GM23338 (cell line): ENCODE measurements at regions not wholly inside any gene's neighbourhood (a gene's known extent, or its start where the extent isn't known, plus 50 kb on each side); places are given as distances from the start of the nearest gene placed in this dataset.

ENCODE experiments used
- ATAC-seq: fragments of 200-7000 bp; cut with Tn5 transposase; 3 replicates; pipeline ENCODE4 v1.9.1; 2020
- DNase-seq: peaks from one replicate; pipeline ENCODE4 v3.0.0-alpha.2; 2015; ENCODE audit warnings: low spot score
- H2AFZ ChIP-seq: fragments of 200-600 bp; sonication (generic); 2 replicates; pipeline ENCODE4 v1.8.0; 2016; ENCODE audit warnings: antibody characterized with exemption, mild to moderate bottlenecking, moderate library complexity
- H3F3A ChIP-seq: fragments of 200-600 bp; sonication (generic); replicated peaks from 2 replicates; pipeline ENCODE4 v1.8.0; 2017; ENCODE audit warnings: antibody characterized with exemption, mixed run types, low read depth
- H3K27ac ChIP-seq: fragments of 200-600 bp; sonication (generic); 2 replicates; pipeline ENCODE4 v1.6.1; 2016; ENCODE audit warnings: low read depth
- H3K27me3 ChIP-seq: fragments of 200-600 bp; sonication (generic); 2 replicates; pipeline ENCODE4 v1.8.0; 2016; ENCODE audit warnings: mild to moderate bottlenecking, mixed run types, moderate library complexity; ENCODE audit not compliant: insufficient read depth
- H3K36me3 ChIP-seq: fragments of 200-600 bp; sonication (generic); 2 replicates; pipeline ENCODE4 v1.8.0; 2016; ENCODE audit warnings: mild to moderate bottlenecking; ENCODE audit not compliant: insufficient read depth
- H3K4me1 ChIP-seq: fragments of 200-600 bp; sonication (generic); 2 replicates; pipeline ENCODE4 v1.8.0; 2016; ENCODE audit warnings: mild to moderate bottlenecking, moderate library complexity; ENCODE audit not compliant: insufficient read depth
- H3K4me2 ChIP-seq: fragments of 200-600 bp; sonication (generic); 2 replicates; pipeline ENCODE4 v1.7.1; 2017; ENCODE audit warnings: mixed run types
- H3K4me3 ChIP-seq: fragments of 200-600 bp; sonication (generic); 2 replicates; pipeline ENCODE4 v1.6.1; 2016; ENCODE audit warnings: mixed run types
- H3K79me2 ChIP-seq: fragments of 200-600 bp; sonication (generic); replicated peaks from 2 replicates; pipeline ENCODE4 v1.8.0; 2017; ENCODE audit warnings: mild to moderate bottlenecking; ENCODE audit not compliant: insufficient read depth
- H3K9me2 ChIP-seq: fragments of 200-600 bp; sonication (generic); 2 replicates; pipeline ENCODE4 v1.8.0; 2017; ENCODE audit not compliant: insufficient read depth
- H4K20me1 ChIP-seq: fragments of 200-600 bp; sonication (generic); replicated peaks from 2 replicates; pipeline ENCODE4 v1.8.0; 2017; ENCODE audit warnings: mild to moderate bottlenecking; ENCODE audit not compliant: insufficient read depth
- H3K27ac Mint-ChIP-seq: 2 replicates; pipeline ENCODE4 v1.8.0; 2020; ENCODE audit warnings: inconsistent platforms, mild to moderate bottlenecking, moderate library complexity, mixed read lengths
- H3K27me3 Mint-ChIP-seq: 3 replicates; pipeline ENCODE4 v1.8.0; 2022; ENCODE audit warnings: low read depth, mild to moderate bottlenecking, moderate library complexity, mixed read lengths, inconsistent platforms; ENCODE audit not compliant: insufficient read depth, poor library complexity
- H3K36me3 Mint-ChIP-seq: 3 replicates; pipeline ENCODE4 v1.8.0; 2021; ENCODE audit warnings: low read depth, mild to moderate bottlenecking, inconsistent platforms, moderate library complexity, mixed read lengths
- H3K4me1 Mint-ChIP-seq: 3 replicates; pipeline ENCODE4 v1.8.0; 2020; ENCODE audit warnings: mild to moderate bottlenecking, inconsistent platforms, mixed read lengths
- H3K4me3 Mint-ChIP-seq: 3 replicates; pipeline ENCODE4 v1.8.0; 2021; ENCODE audit warnings: moderate library complexity, mild to moderate bottlenecking, inconsistent platforms, mixed read lengths
- H3K9me3 Mint-ChIP-seq: 3 replicates; pipeline ENCODE4 v1.8.0; 2020; ENCODE audit warnings: moderate library complexity, mild to moderate bottlenecking, inconsistent platforms, mixed read lengths
- EZH2 ChIP-seq: fragments of 200-600 bp; sonication (generic); IDR thresholded peaks from one replicate; pipeline ENCODE4 v1.8.0; 2017; ENCODE audit warnings: antibody characterized with exemption, mild to moderate bottlenecking, low read depth; ENCODE audit not compliant: unreplicated experiment
- EZH2phosphoT487 ChIP-seq: fragments of 200-600 bp; sonication (generic); IDR thresholded peaks from one replicate; pipeline ENCODE4 v1.8.1; 2018; ENCODE audit warnings: antibody characterized with exemption; ENCODE audit not compliant: unreplicated experiment
- JUNB ChIP-seq: IDR thresholded peaks from one replicate; pipeline ENCODE4 v1.6.1; 2016; ENCODE audit warnings: antibody characterized with exemption; ENCODE audit not compliant: unreplicated experiment
- NANOG ChIP-seq: IDR thresholded peaks from 2 replicates; pipeline ENCODE4 v1.6.1; 2016; ENCODE audit warnings: antibody characterized with exemption, borderline replicate concordance
- POLR2AphosphoS5 ChIP-seq: IDR thresholded peaks from 2 replicates; pipeline ENCODE4 v1.6.1; 2016; ENCODE audit warnings: antibody characterized with exemption, low read depth
- REST ChIP-seq: IDR thresholded peaks from one replicate; pipeline ENCODE4 v1.6.1; 2018; ENCODE audit warnings: antibody characterized with exemption; ENCODE audit not compliant: unreplicated experiment
- STAT1 ChIP-seq: IDR thresholded peaks from one replicate; pipeline ENCODE4 v1.6.1; 2016; ENCODE audit warnings: antibody characterized with exemption; ENCODE audit not compliant: unreplicated experiment
- ZNF114 ChIP-seq: fragments of 250-450 bp; sonication (Bioruptor Pico); IDR thresholded peaks from 2 replicates; pipeline ENCODE4 v1.5.0; 2020; ENCODE audit warnings: mild to moderate bottlenecking, moderate library complexity
- ZNF331 ChIP-seq: fragments of 250-450 bp; sonication (Bioruptor Pico); IDR thresholded peaks from 2 replicates; pipeline ENCODE4 v1.5.0; 2020; ENCODE audit warnings: low read depth, mild to moderate bottlenecking, moderate library complexity
- TF ChIP-seq, protein P1 (sequence below), 2 experiments: fragments of 200-600 bp in 1 of 2; sonication (generic) in 1 of 2; conservative IDR thresholded peaks; 2 replicates each; pipeline versions ENCODE4 v1.5.1 to v1.6.1; 2016 to 2017; ENCODE audit warnings: antibody characterized with exemption in 2 of 2, low read depth in 2 of 2, mild to moderate bottlenecking in 2 of 2, moderate library complexity in 1 of 2
- TF ChIP-seq, protein P2 (sequence below): IDR thresholded peaks from 2 replicates; pipeline ENCODE4 v1.6.1; 2016; ENCODE audit warnings: antibody characterized with exemption

DNA sequence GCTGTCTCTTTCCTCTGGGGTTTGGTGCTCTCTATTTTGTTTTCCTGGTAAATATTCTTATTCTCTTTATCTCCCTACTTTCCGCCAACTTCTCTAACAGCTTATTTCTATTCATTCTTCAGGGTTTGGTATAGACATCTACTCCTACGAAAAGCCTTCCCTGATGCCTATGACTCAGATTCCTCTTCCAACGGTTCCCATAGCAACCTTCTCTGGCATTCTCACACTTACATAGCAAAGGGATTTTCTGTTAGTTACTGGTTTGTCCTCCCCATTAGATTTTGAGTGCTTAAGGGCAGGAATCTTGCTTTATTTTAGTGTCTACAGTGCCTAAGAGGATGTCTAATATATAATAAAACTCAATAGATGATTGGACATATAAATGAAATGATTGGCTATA is 407.6 kb upstream of the DEPDC1 start:
- TF ChIP-seq STAT1 (no peak), ZNF331 (no peak), EZH2phosphoT487 (no peak), NANOG (no peak)
- H3K9me3 Mint-ChIP-seq, result peaks cover 2% of the 10 kb centered on the region; the same call in 2 of the 3 replicates
- H2AFZ ChIP-seq, result no peak overlapping the region
- no peaks in the 10 kb centered on the region for H3K9me2 ChIP-seq
- H3K4me3 Mint-ChIP-seq, result no peak overlapping the region
- no peaks in the 10 kb centered on the region for H3F3A ChIP-seq
- H3K4me2 ChIP-seq, result no peak overlapping the region
- no peak overlapping the region for H3K27ac ChIP-seq
- H3K27me3 Mint-ChIP-seq, result no peaks in the 10 kb centered on the region
- no peak overlapping the region for H3K4me3 ChIP-seq
- H3K79me2 ChIP-seq, result no peaks in the 10 kb centered on the region
- no peak overlapping the region for H3K27ac Mint-ChIP-seq
- DNase-seq, result peak; percentile 69
- no peaks in the 10 kb centered on the region for H4K20me1 ChIP-seq
- peaks cover 2% of the 10 kb centered on the region; the same call in 1 of the 3 replicates for H3K36me3 Mint-ChIP-seq
- no peak; the same call in 2 of the 3 replicates for ATAC-seq
- H3K36me3 ChIP-seq, result no peaks in the 10 kb centered on the region
- H3K4me1 Mint-ChIP-seq, result peaks cover 4% of the 10 kb centered on the region; the same call in 2 of the 3 replicates
- H3K4me1 ChIP-seq, result no peaks in the 10 kb centered on the region
- H3K27me3 ChIP-seq, result no peaks in the 10 kb centered on the region

DNA sequence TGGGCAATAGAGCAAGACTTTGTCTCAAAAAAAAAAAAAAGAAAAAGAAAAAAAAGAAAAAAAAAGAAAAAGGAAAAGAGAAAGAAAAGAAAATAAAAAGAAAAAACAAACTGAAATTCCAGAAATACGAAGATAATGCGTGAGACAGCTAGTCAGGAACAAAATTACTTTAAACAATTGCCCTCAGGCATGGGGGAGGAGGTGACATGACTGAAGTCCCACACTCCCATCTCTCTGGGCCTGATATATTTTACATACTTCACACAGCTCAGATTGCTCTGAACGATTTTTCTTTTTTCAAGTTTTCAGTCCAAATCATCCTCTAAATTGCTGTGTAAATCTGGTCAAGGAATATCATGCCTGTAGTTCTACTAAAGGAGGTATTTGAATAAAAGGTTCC is 409.5 kb upstream of the DEPDC1 start:
- Histone ChIP-seq H3K4me1 (no peaks in the 10 kb centered on the region), H4K20me1 (no peaks in the 10 kb centered on the region), H3K79me2 (no peaks in the 10 kb centered on the region), H3K36me3 (no peaks in the 10 kb centered on the region), H3F3A (no peaks in the 10 kb centered on the region), H3K4me2 (no peak overlapping the region), H3K27ac (no peak overlapping the region), H3K27me3 (no peaks in the 10 kb centered on the region), H3K4me3 (no peak overlapping the region), H3K9me2 (no peaks in the 10 kb centered on the region), H2AFZ (no peak overlapping the region)
- peaks cover 7% of the 10 kb centered on the region; the same call in 2 of the 3 replicates for H3K36me3 Mint-ChIP-seq
- no peak for DNase-seq
- H3K4me3 Mint-ChIP-seq, result no peak overlapping the region
- H3K4me1 Mint-ChIP-seq, result peaks cover 4% of the 10 kb centered on the region; the same call in 2 of the 3 replicates
- TF ChIP-seq, protein P1, sequence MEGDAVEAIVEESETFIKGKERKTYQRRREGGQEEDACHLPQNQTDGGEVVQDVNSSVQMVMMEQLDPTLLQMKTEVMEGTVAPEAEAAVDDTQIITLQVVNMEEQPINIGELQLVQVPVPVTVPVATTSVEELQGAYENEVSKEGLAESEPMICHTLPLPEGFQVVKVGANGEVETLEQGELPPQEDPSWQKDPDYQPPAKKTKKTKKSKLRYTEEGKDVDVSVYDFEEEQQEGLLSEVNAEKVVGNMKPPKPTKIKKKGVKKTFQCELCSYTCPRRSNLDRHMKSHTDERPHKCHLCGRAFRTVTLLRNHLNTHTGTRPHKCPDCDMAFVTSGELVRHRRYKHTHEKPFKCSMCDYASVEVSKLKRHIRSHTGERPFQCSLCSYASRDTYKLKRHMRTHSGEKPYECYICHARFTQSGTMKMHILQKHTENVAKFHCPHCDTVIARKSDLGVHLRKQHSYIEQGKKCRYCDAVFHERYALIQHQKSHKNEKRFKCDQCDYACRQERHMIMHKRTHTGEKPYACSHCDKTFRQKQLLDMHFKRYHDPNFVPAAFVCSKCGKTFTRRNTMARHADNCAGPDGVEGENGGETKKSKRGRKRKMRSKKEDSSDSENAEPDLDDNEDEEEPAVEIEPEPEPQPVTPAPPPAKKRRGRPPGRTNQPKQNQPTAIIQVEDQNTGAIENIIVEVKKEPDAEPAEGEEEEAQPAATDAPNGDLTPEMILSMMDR (conservative IDR thresholded peaks at IDR 0.05; ENCODE audit: low read depth in 2 of 2), result no peak
- TF ChIP-seq EZH2 (no peak), ZNF114 (CRISPR knock-in tag) (no peak), JUNB (no peak), NANOG (no peak), POLR2AphosphoS5 (no peak), ZNF331 (no peak), REST (no peak), STAT1 (no peak)
- TF ChIP-seq, protein P2, sequence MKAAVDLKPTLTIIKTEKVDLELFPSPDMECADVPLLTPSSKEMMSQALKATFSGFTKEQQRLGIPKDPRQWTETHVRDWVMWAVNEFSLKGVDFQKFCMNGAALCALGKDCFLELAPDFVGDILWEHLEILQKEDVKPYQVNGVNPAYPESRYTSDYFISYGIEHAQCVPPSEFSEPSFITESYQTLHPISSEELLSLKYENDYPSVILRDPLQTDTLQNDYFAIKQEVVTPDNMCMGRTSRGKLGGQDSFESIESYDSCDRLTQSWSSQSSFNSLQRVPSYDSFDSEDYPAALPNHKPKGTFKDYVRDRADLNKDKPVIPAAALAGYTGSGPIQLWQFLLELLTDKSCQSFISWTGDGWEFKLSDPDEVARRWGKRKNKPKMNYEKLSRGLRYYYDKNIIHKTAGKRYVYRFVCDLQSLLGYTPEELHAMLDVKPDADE, result no peak
- H3K27ac Mint-ChIP-seq, result no peak overlapping the region
- no peak for ATAC-seq
- H3K27me3 Mint-ChIP-seq, result no peaks in the 10 kb centered on the region
- peaks cover 15% of the 10 kb centered on the region for H3K9me3 Mint-ChIP-seq
